ENCODE measurements at regions not wholly inside any gene's neighbourhood (a gene's known extent, or its start where the extent isn't known, plus 50 kb on each side); places are given as distances from the start of the nearest gene placed in this dataset.

GRCh38 chr15:95923792-95924191 lies 406.7 kb upstream of the NR2F2 start:
- no peak for TF ChIP-seq EZH2phosphoT487 (IDR thresholded peaks at IDR 0.05; ENCODE audit: insufficient read depth, low read depth)
- no peak for TF ChIP-seq EZH2 (IDR thresholded peaks at IDR 0.05; ENCODE audit: insufficient read depth, poor library complexity, severe bottlenecking)

Data from GM23248 (cell line).